ENCODE measurements at regions not wholly inside any gene's neighbourhood (a gene's known extent, or its start where the extent isn't known, plus 50 kb on each side); places are given as distances from the start of the nearest gene placed in this dataset.

DNA sequence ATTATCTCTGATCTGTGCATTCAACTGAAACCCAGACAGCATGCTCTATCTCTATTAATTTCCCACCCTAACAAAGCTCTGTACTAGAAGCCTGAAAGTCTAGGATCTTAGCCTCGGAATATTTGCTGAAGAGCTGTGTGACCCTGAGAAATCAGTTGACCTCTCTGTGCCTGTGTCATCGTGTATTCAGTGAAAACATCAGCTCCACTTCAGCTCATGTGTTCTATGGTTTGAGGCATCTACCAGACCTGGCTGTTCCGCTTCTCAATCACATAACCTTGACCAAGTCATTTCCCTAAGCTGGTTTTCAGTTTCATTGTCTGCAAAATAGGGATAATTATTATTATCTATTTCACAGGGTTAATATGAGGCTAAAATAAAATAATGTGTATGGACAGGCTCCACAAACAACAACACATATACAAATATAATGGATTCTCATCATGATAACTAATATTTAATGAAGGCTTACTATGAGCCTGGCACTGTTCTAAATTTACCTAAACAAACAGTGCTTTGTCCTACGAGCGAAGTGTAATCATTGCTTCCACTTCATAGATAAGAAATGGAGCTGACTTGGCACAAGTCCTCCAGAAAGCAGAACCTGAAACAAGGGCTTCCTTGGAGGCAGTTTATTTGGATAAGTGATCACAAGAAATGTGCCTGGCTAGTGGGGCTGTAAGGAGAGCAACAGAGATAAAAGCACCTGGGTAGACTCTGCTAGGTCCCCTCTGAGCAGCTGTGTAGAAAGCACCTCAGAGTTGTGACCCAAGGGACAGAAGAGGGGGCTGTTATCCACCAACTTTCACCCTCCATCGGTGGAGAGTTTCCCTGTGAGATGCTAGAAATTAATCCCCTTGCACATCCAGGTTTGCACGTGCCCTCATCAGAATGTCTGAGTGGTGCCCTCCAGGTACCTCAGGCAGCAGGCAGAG lies 356.9 kb downstream of the RAB28 start:
- DNase-seq, result no peak

DNA sequence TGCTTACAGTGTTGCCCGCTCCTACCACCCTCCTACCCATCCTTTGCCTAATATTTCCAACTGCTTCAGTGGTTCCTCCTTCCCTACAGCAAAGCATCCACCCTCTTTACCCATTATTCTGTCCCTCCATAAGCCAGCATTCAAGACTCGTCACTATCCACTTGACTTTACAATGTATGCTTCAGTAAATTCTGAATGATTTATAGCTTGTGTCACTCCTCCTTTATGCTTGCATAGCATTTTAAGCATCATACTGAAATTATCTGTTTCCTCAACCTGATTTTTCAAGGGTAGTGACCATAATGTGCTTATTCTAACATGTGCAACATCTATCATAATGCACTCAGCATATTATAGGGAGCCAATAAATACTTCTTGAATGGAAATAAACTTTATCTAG lies 365.5 kb downstream of the RAB28 start:
- no peak for DNase-seq

DNA sequence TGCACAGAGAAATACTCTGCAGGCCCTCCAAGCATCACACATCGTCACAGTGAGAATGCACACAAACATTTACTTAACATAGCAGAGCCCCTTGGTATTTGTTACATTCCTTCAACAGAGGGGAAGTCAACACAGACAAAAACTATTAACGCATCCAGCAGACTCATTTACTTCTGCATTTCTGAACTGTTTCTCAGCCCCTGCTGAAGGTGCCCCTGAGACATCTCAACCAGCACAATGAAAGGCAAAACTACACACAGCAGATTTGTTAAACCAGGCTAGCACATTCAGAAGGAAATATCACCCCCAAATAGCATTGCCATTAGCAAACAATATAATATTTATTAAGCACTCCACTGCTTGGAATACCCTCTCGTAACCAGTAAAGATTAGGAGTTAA lies 367.0 kb downstream of the RAB28 start:
- DNase-seq, result no peak

DNA sequence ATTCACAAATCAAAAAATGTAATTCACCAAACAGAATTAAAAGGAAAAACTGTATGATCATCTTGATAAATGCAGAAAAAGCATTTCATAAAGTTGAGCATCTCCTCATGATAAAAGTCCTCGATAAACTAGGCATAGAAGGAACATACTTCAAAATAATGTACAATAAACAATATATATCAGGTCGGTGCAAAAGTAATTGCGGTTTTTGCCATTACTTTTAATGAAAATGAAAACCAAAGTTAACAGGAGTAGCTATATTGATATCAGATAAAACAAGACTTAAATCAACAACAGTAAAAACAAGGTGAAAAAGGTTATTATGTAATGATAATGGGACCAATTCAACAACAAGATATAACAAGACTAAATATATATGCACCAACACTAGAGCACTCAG lies 372.1 kb downstream of the RAB28 start:
- DNase-seq, result no peak

DNA sequence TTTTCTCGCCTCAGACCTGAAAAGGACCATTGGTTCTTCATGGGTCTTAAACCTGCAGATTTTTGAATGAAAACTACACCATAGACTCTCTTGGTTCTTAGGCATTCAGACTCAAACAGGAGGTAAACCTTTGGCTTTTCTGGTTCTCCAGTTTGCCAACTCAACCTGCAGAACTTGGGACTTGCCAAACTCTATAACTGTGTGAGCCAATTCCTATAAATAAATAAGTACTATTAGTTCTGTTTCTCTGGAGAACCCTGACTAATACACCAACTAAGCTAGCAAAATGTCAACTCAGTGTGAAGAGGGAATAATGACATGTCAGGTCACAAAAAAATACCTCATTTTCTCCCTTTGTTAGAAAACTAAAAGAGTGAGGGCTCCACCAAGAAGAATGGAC lies 374.6 kb downstream of the RAB28 start:
- DNase-seq, result no peak

DNA sequence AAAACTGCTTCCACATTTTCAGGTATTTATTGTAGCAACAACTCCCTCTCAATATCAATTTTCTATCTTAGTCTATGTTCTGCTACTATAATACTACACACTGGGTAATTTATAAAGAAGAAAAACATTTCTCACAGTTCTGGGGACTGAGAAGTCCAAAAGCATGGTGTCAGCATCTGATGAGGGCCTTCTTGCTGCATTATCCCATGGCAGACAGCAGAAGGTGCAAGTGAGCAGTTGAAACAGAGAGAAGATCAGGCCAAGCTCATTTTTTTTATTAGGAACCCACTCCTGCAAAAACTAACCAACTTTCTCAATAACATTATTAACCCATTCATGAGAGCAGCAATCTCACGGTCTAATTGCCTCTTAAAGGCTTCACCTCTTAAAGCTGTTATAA lies 376.0 kb downstream of the RAB28 start:
- DNase-seq, result no peak

DNA sequence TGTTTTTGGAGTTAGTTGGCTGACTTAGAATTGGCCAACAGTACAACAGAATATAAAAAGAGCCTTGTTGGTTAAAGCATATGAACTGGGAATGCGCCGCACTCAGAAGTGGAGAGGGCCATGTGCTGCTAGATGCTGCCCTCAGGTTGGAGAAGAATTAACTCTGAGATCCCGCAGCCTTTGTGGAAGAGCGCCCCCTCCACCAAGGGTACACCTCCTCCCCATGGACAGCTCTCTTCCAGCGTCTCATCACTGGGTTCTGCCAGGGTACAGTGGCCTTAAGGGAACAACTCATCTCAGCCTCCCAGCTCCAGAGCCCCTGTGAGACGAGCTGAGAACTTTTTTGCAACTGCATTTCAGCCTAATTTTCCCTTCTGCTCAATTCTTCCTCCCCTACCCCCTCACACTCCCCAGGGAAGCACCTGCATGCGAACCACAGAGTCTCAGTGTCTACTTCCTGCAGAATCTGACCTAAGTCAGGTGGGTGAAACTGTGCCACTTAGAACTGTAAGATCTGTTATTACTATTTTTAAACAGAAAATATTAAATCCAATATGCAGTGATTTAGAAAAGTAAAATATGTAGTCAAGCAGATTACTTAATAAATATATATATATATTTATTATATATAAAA lies 380.6 kb downstream of the RAB28 start:
- DNase-seq, result no peak

DNA sequence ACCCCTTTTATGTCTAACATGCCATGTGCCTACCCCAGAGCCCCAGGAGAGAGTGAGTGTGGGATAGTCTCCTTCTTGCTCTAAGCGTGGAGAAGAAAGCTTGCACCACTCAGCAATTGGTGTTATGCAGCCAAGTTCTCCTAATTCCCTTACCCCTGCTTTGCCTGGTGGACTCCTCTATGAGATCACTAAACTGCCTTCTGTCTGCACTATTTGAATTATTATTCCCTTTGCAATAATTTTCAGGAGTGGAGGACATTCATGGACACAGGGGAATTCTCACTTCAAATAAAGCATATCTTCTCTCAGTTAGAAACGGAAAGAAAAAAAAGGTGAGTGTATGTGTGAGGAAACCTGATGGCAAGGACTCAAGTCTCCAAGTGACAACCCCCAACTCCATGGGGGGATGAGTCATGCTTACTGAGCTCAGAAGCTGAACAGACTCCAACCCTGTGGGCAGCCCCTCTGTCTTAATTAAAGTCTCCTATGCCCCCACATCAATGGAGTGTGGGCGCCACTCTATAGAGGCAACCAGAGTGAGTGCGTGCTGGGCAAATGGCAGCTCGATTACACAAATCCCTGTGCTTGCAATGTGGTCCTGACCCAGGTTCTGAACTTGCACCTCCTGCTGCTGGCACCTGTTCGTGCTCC lies 381.9 kb downstream of the RAB28 start:
- DNase-seq, result no peak

DNA sequence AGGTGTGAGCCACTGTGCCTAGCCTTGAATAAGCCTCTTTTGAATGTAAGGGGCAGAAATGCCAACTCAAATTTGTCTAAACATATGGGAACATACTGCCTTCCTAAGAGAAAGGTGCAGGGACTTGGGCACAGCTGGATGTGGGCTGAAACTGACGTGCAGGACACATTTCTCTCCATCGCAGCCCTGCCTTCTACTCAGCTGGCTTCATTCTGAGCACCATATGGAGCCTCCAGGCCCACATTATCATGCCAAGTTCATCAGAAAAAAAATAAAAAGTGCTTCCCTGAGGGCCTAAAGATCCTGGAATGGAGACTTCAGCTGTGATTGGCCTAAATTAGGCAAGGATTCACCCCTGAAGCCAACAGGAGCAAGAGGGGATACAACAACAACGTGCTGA lies 386.2 kb downstream of the RAB28 start:
- DNase-seq, result no peak

DNA sequence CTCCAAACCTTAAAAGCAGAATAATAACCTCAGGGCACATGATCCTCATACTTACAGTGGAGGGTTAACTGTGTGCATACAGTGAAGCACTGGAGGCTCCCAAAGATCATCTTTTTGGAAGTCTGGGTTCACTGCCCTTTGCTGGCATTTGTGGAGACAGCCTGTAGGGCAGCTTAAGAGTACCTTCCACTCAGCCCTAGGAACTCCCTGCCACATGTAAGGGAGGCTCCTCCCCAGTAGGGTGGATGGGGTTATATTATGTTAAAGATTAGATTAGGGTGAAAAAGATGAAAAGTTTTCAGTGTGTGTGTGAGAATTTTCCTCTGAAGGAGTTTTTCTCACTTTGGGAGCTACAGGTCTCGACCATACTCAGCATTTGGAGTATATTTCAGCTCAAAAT lies 388.4 kb downstream of the RAB28 start:
- DNase-seq, result no peak

DNA sequence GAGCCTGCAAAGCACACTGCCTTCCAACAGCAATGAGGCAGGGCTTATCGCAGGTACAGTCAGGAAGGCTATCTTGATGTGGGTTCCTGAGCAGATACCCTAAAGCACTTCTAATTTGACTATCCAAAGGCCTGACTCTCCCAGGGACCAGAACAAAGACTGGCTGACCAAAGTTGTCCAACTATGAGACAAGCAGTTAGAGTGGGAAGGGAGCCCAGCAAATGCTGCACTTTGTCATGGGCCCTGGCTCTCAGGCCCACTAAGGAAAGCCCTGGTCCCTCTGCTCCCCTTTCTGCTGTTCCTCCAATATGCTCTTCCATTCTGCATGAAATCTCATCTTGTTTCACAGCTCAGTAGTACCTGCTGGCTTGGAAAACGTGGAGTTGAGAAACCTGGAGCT lies 391.0 kb downstream of the RAB28 start:
- no peak for DNase-seq

DNA sequence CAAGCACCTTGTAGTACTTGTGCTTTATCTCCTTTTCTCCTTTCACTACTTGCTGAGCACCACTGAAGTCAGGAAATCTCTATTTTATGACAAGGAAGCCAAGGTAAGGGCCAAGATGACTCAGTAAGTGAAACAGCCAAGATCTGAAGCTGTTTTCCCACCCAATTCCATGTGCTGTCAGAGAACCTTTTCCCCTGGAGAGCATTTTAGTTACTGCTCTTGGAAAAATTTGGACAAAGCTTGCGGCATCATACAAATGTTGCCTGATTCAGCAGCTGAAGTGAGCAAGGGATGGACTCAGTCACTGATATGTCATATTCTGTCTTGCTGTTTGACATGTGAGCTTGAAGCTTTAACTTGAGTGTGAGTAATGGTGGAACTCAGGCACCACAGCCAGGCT lies 391.4 kb downstream of the RAB28 start:
- no peak for DNase-seq

DNA sequence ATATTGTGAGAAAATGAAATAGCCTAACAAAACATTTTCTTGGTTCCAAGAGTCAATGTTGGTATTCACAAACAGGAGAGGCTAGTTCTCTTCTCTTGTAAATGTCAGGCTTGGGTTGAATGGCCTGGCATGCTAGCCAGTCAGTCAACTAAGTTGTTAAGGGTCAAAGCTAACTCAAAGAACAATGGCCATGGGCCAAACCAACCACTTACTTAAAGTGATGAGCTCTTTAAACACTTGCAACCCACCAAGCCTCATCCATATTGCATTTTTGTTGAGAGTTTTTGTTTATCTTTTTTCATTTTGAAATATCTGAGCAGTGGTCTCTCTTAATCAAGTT lies 394.5 kb downstream of the RAB28 start:
- no peak for DNase-seq

DNA sequence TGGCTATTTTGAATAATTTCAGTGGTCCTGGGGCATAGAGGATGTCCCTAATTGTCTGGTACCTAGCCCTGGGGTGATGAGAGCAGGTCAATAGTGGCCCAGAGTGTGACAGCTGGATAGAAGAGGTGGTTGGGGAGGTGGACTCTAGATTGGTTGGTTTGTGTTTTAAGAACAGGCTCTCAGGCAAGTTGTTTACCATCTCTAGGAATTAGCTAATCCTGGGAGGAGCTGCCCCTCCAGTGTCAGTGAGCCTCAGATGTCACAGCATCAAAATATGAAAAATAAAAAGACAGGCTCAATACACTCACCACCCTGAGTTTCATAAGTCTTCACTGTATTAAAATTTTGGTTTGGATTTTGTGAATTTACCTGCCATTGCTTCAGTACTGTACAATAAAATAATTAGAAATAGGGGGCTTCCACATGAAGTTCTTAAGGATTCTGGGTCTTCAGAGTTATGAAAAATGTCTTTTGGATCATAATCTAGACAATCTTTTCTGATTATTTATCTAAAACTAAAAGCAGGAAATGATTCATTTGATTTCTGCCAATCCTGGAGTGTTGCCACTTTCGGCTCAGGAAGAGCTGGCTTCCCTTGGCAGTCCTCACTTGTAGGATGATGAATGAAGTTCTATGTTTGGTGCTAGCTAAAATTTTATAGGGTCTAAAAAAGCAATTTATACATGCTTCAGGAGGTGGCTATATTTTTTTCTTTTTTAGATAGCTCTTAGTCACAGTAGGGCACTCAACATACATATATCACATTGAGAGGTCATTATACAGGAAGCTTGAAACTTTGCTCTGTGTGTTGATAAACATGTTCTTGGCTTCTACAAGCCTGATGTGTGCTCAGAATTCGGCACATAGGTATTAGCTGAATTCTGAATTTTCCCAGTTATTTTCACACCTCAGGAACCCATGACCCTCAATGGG lies 395.1 kb downstream of the RAB28 start:
- no peak for DNase-seq

DNA sequence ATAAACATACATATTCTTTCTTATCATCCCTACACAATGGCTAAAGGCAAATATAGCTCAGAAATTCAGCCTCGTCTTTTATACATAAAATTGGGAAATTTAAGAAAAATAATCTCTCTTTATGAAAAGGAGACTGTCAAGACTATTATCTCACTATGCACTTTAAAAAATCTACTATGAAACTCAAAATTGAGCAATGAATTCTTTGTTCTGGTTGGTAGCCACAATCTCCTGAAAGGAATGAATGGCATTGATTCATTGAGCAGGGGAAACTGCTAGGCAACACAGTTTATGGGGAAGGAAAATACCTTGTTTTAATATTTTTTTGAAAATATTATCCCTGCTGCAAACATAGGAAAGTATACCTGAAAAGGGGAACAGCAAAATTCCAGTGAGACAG lies 397.1 kb downstream of the RAB28 start:
- DNase-seq, result no peak

DNA sequence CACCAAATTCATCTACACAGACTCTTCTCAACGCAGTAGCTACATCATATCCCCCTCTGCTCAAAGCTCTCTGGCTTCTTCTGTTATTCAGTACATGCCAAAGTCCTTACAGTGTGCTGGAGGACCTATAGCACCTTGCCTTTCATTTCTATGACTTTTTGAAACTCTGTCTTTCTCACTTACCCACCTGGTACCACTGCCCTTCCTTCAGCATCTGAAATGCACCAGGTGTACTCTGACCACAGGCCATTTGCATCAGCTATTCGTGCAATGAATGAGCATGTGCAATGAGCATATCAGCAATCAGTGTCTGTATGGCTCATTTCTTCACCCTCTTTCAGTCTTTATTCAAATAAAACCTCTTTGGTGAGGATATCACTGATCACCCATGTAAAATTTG lies 399.9 kb downstream of the RAB28 start:
- no peak for DNase-seq

DNA sequence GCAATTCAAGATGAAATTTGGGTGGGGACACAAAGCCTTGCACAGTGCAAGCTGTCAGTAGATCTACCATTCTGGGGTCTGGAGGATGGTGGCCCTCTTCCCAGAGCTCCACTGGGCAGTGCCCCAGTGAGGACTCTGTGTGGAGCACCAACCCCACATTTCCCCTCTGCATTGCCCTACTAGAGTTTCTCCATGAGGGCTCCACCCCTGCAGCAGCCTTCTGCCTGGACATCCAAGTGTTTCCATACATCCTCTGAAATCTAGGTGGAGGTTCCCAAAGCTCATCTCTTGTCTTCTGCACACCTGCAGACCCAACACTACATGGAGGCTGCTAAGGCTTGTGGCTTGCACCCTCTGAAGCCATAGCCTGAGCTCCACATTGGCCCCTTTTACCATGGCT lies 402.3 kb downstream of the RAB28 start:
- DNase-seq, result no peak

DNA sequence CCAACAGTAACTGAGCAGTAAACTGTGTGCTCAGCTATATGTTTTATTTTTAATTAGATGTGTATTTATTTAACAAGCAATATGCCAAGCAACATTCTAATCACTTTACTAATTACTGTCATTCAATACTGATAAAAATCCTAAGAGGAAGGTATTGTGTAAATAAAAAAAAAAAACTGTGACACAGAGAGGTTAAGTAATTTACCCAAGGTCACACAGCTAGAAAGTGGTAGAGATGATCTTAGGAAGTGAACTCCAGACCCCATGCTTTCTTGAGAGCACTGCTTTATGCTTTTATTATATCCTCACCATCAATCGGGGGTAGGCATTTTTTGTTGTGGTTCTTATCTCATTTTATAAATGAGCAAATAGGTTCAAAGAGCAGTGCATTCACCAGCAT lies 417.1 kb downstream of the RAB28 start:
- no peak for DNase-seq

DNA sequence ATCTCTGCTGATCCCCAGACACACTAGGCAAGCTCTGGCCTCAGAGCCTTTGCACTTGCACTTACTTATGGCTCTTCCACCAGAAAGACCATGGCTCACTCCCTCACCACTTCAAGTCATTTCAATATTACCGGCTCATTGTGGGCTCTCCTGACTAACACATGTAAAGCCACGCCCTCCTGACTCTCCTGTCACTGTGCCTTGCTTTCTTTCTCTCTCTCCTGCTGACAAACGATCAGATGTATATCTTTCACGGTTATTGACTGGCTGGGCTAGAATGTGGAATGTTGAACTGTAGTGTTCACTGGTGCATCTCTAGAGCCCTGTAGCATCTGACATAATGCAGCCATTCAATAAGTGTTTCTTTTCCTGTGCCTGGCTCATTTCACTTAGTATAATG lies 425.1 kb downstream of the RAB28 start:
- no peak for DNase-seq

DNA sequence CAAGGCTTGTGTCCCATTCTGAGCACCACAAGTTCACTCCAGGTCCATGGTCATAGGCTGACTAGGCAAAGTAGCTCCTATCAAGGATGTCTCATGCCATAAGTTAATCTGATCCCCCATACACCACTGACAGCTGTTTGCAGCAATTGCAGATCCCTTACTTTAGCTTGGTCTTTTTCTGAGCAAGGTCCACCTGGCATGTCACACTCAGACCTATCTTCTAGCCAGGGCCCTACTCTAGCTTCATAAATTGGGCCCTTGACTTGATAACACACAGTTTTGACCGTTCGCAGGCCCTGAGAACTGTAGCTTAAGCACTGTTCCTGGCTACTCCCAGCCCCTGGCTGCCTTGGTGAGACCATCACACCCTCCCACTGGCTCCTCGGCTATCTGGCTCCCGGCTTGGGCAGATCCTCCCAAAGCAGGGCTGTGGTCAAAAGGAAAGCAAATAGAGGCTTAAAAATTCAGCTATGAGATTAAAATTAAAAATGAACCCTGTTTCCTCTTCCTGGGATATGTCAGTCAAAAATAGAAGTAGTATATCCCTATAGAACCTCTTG lies 427.4 kb downstream of the RAB28 start:
- DNase-seq, result no peak

DNA sequence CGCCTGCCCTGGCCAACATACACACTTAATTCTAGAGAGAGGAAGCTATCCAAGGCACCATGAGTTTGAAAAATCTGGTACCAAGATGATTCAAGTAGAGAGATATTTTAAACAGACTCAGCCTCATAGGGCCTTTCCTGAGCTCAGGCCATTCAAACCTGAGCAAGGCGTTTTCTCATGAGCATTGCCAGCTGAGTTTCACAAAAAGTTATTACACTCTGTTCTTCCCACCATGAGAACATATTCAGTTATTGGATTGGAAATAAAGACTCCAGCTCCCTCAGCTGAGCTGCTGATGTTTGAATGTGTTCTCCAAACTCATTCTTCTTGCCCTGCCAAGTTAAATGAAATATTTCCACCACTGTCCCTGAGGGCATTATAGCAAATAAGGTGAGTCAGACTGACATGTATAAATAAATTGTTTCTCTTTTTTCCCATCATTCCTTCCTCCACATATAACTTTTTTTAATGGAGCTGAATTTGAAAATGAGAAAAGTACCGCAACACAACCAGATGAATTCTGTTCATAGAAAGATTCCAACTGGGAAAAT lies 429.6 kb downstream of the RAB28 start:
- no peak for DNase-seq

DNA sequence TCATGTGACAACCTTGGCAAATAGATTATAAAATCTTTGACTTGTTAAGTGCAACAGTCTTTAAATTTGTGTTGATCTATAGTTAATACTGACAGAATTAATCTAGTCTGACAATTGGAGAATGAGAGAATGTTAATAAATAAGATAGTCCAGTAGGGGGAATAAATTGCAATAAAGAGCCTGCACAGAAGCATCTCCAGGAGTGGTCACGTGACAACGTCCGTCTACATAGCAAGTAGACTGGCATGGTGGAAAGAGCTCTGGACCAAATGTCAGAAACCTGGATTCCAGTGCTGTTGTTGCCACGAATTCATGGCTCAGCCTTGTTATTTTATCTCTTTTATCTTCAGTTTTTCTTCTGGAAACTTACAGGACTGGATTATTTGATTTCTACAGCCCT lies 436.5 kb downstream of the RAB28 start:
- DNase-seq, result no peak

All from activated T-cell treated with anti-CD3 and anti-CD28 coated beads, Interleukin-2, amount 50 U/mL, for 48 hours (primary cell).